ENCODE measurements at regions not wholly inside any gene's neighbourhood (a gene's known extent, or its start where the extent isn't known, plus 50 kb on each side); places are given as distances from the start of the nearest gene placed in this dataset.

- Histone ChIP-seq H3K9me3 (ENCODE audit: control insufficient read depth, insufficient read depth, low read length) (no peaks in the 10 kb centered on the region), H3K27ac (ENCODE audit: low read depth, low read length) (no peak overlapping the region), H3K4me3 (ENCODE audit: low read depth, low read length) (no peak overlapping the region), H3K27me3 (ENCODE audit: control insufficient read depth, insufficient read depth, low read length) (no peaks in the 10 kb centered on the region)
- DNase-seq (ENCODE audit: low read depth, low spot score) = no peak
- CTCF ChIA-PET = no interaction called here
- no peak for TF ChIP-seq CTCF (IDR thresholded peaks at IDR 0.05; ENCODE audit: low read depth, low read length)
- POLR2A ChIA-PET = no interaction called here
Observed at GRCh38 chr4:135072553-135072952, 871.0 kb upstream of the PABPC4L start.

- no peak for DNase-seq (ENCODE audit: low read depth, low spot score)
- no peak overlapping the region for H3K4me3 ChIP-seq (ENCODE audit: low read depth, low read length)
- H3K27me3 ChIP-seq (ENCODE audit: control insufficient read depth, insufficient read depth, low read length) = no peaks in the 10 kb centered on the region
- ChIA-PET CTCF (interaction anchor here (0.7 kb wide), 1 partner anchor 315 kb away, joined by 4 read pairs; no protein-coding TSS in a partner anchor), POLR2A (interaction anchor here (0.7 kb wide), 1 partner anchor 332 kb away, joined by 8 read pairs; no protein-coding TSS in a partner anchor)
- TF ChIP-seq CTCF (IDR thresholded peaks at IDR 0.05; ENCODE audit: low read depth, low read length) = no peak
- H3K9me3 ChIP-seq (ENCODE audit: control insufficient read depth, insufficient read depth, low read length) = no peaks in the 10 kb centered on the region
- no peak overlapping the region for H3K27ac ChIP-seq (ENCODE audit: low read depth, low read length)
Observed at GRCh38 chr4:135065366-135065765, 863.8 kb upstream of the PABPC4L start.

GRCh38 chr4:135050086-135050717, 848.6 kb upstream of the PABPC4L start:
- Histone ChIP-seq H3K9me3 (ENCODE audit: control insufficient read depth, insufficient read depth, low read length) (no peaks in the 10 kb centered on the region), H3K27ac (ENCODE audit: low read depth, low read length) (no peak overlapping the region), H3K4me3 (ENCODE audit: low read depth, low read length) (no peak overlapping the region), H3K27me3 (ENCODE audit: control insufficient read depth, insufficient read depth, low read length) (no peaks in the 10 kb centered on the region)
- no peak for TF ChIP-seq CTCF (IDR thresholded peaks at IDR 0.05; ENCODE audit: low read depth, low read length)
- ChIA-PET CTCF (no interaction called here), POLR2A (no interaction called here)
- no peak for DNase-seq (ENCODE audit: low read depth, low spot score)

GRCh38 chr4:135032670-135033069, 831.1 kb upstream of the PABPC4L start:
- H3K27ac ChIP-seq (ENCODE audit: low read depth, low read length) = no peak overlapping the region
- H3K4me3 ChIP-seq (ENCODE audit: low read depth, low read length) = no peak overlapping the region
- ChIA-PET POLR2A (no interaction called here), CTCF (no interaction called here)
- no peak for TF ChIP-seq CTCF (IDR thresholded peaks at IDR 0.05; ENCODE audit: low read depth, low read length)
- DNase-seq (ENCODE audit: low read depth, low spot score) = no peak
- H3K9me3 ChIP-seq (ENCODE audit: control insufficient read depth, insufficient read depth, low read length) = no peaks in the 10 kb centered on the region
- no peaks in the 10 kb centered on the region for H3K27me3 ChIP-seq (ENCODE audit: control insufficient read depth, insufficient read depth, low read length)

- CTCF ChIA-PET = no interaction called here
- DNase-seq (ENCODE audit: low read depth, low spot score) = no peak
- no peaks in the 10 kb centered on the region for H3K9me3 ChIP-seq (ENCODE audit: control insufficient read depth, insufficient read depth, low read length)
- no peak overlapping the region for H3K4me3 ChIP-seq (ENCODE audit: low read depth, low read length)
- H3K27ac ChIP-seq (ENCODE audit: low read depth, low read length) = no peak overlapping the region
- TF ChIP-seq CTCF (IDR thresholded peaks at IDR 0.05; ENCODE audit: low read depth, low read length) = no peak
- H3K27me3 ChIP-seq (ENCODE audit: control insufficient read depth, insufficient read depth, low read length) = no peaks in the 10 kb centered on the region
- POLR2A ChIA-PET = no interaction called here
Observed at GRCh38 chr4:135015771-135016170, 814.2 kb upstream of the PABPC4L start.
